Stimulated activated naive CD8-positive, alpha-beta T cell treated with anti-CD3 and anti-CD28 coated beads, Interleukin-15, amount 100 ng/mL, for 72 hours (primary cell): ENCODE measurements at regions not wholly inside any gene's neighbourhood (a gene's known extent, or its start where the extent isn't known, plus 50 kb on each side); places are given as distances from the start of the nearest gene placed in this dataset.
"Not testable (repeated sequence)": the region's sequence is repeated elsewhere in the genome, so short reads cannot be mapped to it uniquely, and the experiment has no call there.

Experiments used
- ATAC-seq: fragments of 150-1000 bp; cut with Tn5 transposase; 2 replicates; pipeline ENCODE4 v1.10.0; 2021; ENCODE audit warnings: mild to moderate bottlenecking, moderate library complexity
- DNase-seq, 2 donors: peaks; one replicate each; pipeline ENCODE4 v3.0.0; 2021 to 2022
- H3K27ac Mint-ChIP-seq, 2 donors: one replicate each; pipeline ENCODE4 v1.8.0; 2022; ENCODE audit warnings: mild to moderate bottlenecking in 2 of 2, mixed read lengths in 2 of 2, moderate library complexity in 2 of 2
- H3K27me3 Mint-ChIP-seq: one replicate; pipeline ENCODE4 v1.8.0; 2022; ENCODE audit warnings: mixed read lengths
- H3K4me1 Mint-ChIP-seq: one replicate; pipeline ENCODE4 v1.8.0; 2022; ENCODE audit warnings: mild to moderate bottlenecking, mixed read lengths
- H3K4me3 Mint-ChIP-seq, 2 donors: one replicate each; pipeline ENCODE4 v1.8.0; 2022; ENCODE audit warnings: mild to moderate bottlenecking in 2 of 2, mixed read lengths in 2 of 2, moderate library complexity in 1 of 2
- H3K9me3 Mint-ChIP-seq, 2 donors: one replicate each; pipeline ENCODE4 v1.8.0; 2022; ENCODE audit warnings: mixed read lengths in 2 of 2

- Mint-ChIP-seq H3K4me3 (peak overlapping the region; percentile 42 to 61), H3K9me3 (no peaks in the 10 kb centered on the region), H3K27ac (peak overlapping the region in 1 of 2 donors; percentile 96), H3K4me1 (peaks cover 54% of the 10 kb centered on the region), H3K27me3 (no peaks in the 10 kb centered on the region)
- peak in 1 of 2 donors; percentile 55 for DNase-seq
- ATAC-seq, result peak; percentile 69
Observed at GRCh38 chr4:26192899-26193869, 127.6 kb upstream of the RBPJ start.

- ATAC-seq (peak; percentile 56), DNase-seq (no peak)
- H3K4me1 Mint-ChIP-seq, result peaks cover 54% of the 10 kb centered on the region
- H3K27ac Mint-ChIP-seq, result peak overlapping the region in 1 of 2 donors; percentile 90
- H3K4me3 Mint-ChIP-seq, result peak overlapping the region in 1 of 2 donors; percentile 42
- H3K9me3 Mint-ChIP-seq, result no peaks in the 10 kb centered on the region
- H3K27me3 Mint-ChIP-seq, result no peaks in the 10 kb centered on the region
Observed at GRCh38 chr4:26194764-26195163, 126.0 kb upstream of the RBPJ start.

GRCh38 chr4:26196567-26196966 is 124.2 kb upstream of the RBPJ start:
- Mint-ChIP-seq H3K4me1 (peaks cover 63% of the 10 kb centered on the region), H3K27ac (peak overlapping the region; percentile 97 to 98), H3K9me3 (no peaks in the 10 kb centered on the region), H3K27me3 (peaks cover 6% of the 10 kb centered on the region), H3K4me3 (peak overlapping the region in 1 of 2 donors; percentile 70)
- DNase-seq, result no peak
- ATAC-seq, result no peak

- H3K9me3 Mint-ChIP-seq, result no peaks in the 10 kb centered on the region
- DNase-seq, result peak; percentile 74 to 90
- H3K4me3 Mint-ChIP-seq, result peak overlapping the region; percentile 40 to 70
- peak; percentile 90 for ATAC-seq
- H3K4me1 Mint-ChIP-seq, result peaks cover 61% of the 10 kb centered on the region
- H3K27me3 Mint-ChIP-seq, result peaks cover 12% of the 10 kb centered on the region
- H3K27ac Mint-ChIP-seq, result peak overlapping the region; percentile 97 to 98
Observed at GRCh38 chr4:26197018-26197779, 123.6 kb upstream of the RBPJ start.

GRCh38 chr4:26198931-26199330 is 121.9 kb upstream of the RBPJ start:
- not testable (repeated sequence) for ATAC-seq

GRCh38 chr4:26199596-26199995 is 121.2 kb upstream of the RBPJ start:
- Mint-ChIP-seq H3K4me1 (peaks cover 58% of the 10 kb centered on the region), H3K27me3 (peaks cover 13% of the 10 kb centered on the region), H3K27ac (no peak overlapping the region), H3K9me3 (peaks cover 0 to 8% of the 10 kb centered on the region in 2 donors), H3K4me3 (no peak overlapping the region)
- ATAC-seq (no peak), DNase-seq (no peak)

More at GRCh38 chr4:26198931-26199330, 121.9 kb upstream of the RBPJ start:
- H3K27me3 Mint-ChIP-seq, result peaks cover 13% of the 10 kb centered on the region
- not testable (repeated sequence) for H3K4me3 Mint-ChIP-seq, H3K9me3 Mint-ChIP-seq, DNase-seq
- H3K27ac Mint-ChIP-seq, result peak overlapping the region in 1 of 2 donors; percentile 27
- peaks cover 58% of the 10 kb centered on the region for H3K4me1 Mint-ChIP-seq

- H3K9me3 Mint-ChIP-seq, result peaks cover 0 to 8% of the 10 kb centered on the region in 2 donors
- H3K27me3 Mint-ChIP-seq, result peaks cover 13% of the 10 kb centered on the region
- ATAC-seq (no peak), DNase-seq (no peak)
- peaks cover 50% of the 10 kb centered on the region for H3K4me1 Mint-ChIP-seq
- no peak overlapping the region for H3K4me3 Mint-ChIP-seq
- no peak overlapping the region for H3K27ac Mint-ChIP-seq
Observed at GRCh38 chr4:26201120-26201519, 119.7 kb upstream of the RBPJ start.

- H3K27ac Mint-ChIP-seq, result peak overlapping the region in 1 of 2 donors; percentile 16
- peaks cover 33% of the 10 kb centered on the region for H3K4me1 Mint-ChIP-seq
- H3K27me3 Mint-ChIP-seq, result peaks cover 35% of the 10 kb centered on the region
- ATAC-seq, result peak; percentile 67
- no peak overlapping the region for H3K4me3 Mint-ChIP-seq
- no peak for DNase-seq
- peaks cover 0 to 8% of the 10 kb centered on the region in 2 donors for H3K9me3 Mint-ChIP-seq
Observed at GRCh38 chr4:26204249-26204825, 116.5 kb upstream of the RBPJ start.

- Mint-ChIP-seq H3K4me3 (no peak overlapping the region), H3K27me3 (peaks cover 41% of the 10 kb centered on the region), H3K27ac (no peak overlapping the region), H3K4me1 (peaks cover 33% of the 10 kb centered on the region), H3K9me3 (peaks cover 0 to 8% of the 10 kb centered on the region in 2 donors)
- DNase-seq, result no peak
- peak; percentile 28 for ATAC-seq
Observed at GRCh38 chr4:26204911-26205370, 115.9 kb upstream of the RBPJ start.

GRCh38 chr4:26206339-26206738 is 114.5 kb upstream of the RBPJ start:
- Mint-ChIP-seq H3K9me3 (peaks cover 0 to 8% of the 10 kb centered on the region in 2 donors), H3K4me3 (no peak overlapping the region), H3K27me3 (peaks cover 50% of the 10 kb centered on the region), H3K27ac (no peak overlapping the region), H3K4me1 (peaks cover 24% of the 10 kb centered on the region)
- DNase-seq, result no peak
- ATAC-seq, result no peak

GRCh38 chr4:26206999-26207398 is 113.8 kb upstream of the RBPJ start:
- ATAC-seq (no peak), DNase-seq (no peak)
- H3K27me3 Mint-ChIP-seq, result peaks cover 43% of the 10 kb centered on the region
- H3K27ac Mint-ChIP-seq, result no peak overlapping the region
- H3K4me1 Mint-ChIP-seq, result peaks cover 24% of the 10 kb centered on the region
- H3K4me3 Mint-ChIP-seq, result no peak overlapping the region
- peaks cover 0 to 8% of the 10 kb centered on the region in 2 donors for H3K9me3 Mint-ChIP-seq

- Mint-ChIP-seq H3K27ac (no peak overlapping the region), H3K9me3 (peaks cover 0 to 8% of the 10 kb centered on the region in 2 donors), H3K27me3 (peaks cover 41% of the 10 kb centered on the region), H3K4me1 (peaks cover 23% of the 10 kb centered on the region), H3K4me3 (no peak overlapping the region)
- ATAC-seq (no peak), DNase-seq (no peak)
Observed at GRCh38 chr4:26207631-26208030, 113.2 kb upstream of the RBPJ start.

- H3K4me1 Mint-ChIP-seq, result peaks cover 15% of the 10 kb centered on the region
- DNase-seq, result no peak
Observed at GRCh38 chr4:26208237-26208994, 112.4 kb upstream of the RBPJ start.

GRCh38 chr4:26209378-26209777 is 111.4 kb upstream of the RBPJ start:
- H3K27ac Mint-ChIP-seq, H3K9me3 Mint-ChIP-seq, ATAC-seq, H3K4me3 Mint-ChIP-seq, DNase-seq: not testable (repeated sequence)
- Mint-ChIP-seq H3K4me1 (peaks cover 15% of the 10 kb centered on the region), H3K27me3 (peaks cover 56% of the 10 kb centered on the region)

More at GRCh38 chr4:26208237-26208994, 112.4 kb upstream of the RBPJ start:
- Mint-ChIP-seq H3K27ac (no peak overlapping the region), H3K27me3 (peaks cover 46% of the 10 kb centered on the region), H3K4me3 (no peak overlapping the region), H3K9me3 (peaks cover 0 to 2% of the 10 kb centered on the region in 2 donors)
- no peak for ATAC-seq
